NB4 (cell line): ENCODE measurements at regions not wholly inside any gene's neighbourhood (a gene's known extent, or its start where the extent isn't known, plus 50 kb on each side); places are given as distances from the start of the nearest gene placed in this dataset.

Experiments
- DNase-seq: peaks from one replicate; pipeline ENCODE4 v3.0.0; 2010; ENCODE audit warnings: low read depth
- H3K4me3 ChIP-seq: one replicate; pipeline ENCODE4 v1.5.1; 2011; ENCODE audit warnings: mild to moderate bottlenecking, low read depth, low read length, moderate library complexity
- CTCF ChIP-seq: IDR thresholded peaks from one replicate; pipeline ENCODE4 v1.5.1; 2012; ENCODE audit warnings: low read depth, low read length
- MAX ChIP-seq: IDR thresholded peaks from 2 replicates; pipeline ENCODE4 v1.6.1; 2011; ENCODE audit warnings: low read depth, low read length
- MYC ChIP-seq: IDR thresholded peaks from 2 replicates; pipeline ENCODE4 v1.6.1; 2011; ENCODE audit warnings: low read depth, low read length
- POLR2A ChIP-seq: IDR thresholded peaks from 2 replicates; pipeline ENCODE4 v1.6.1; 2011; ENCODE audit warnings: mild to moderate bottlenecking; ENCODE audit not compliant: insufficient read length; ENCODE audit errors: extremely low read depth

GRCh38 chr1:218058730-218059129 lies 226.4 kb upstream of the RRP15 start:
- DNase-seq = no peak
- TF ChIP-seq POLR2A (no peak), CTCF (no peak), MYC (no peak), MAX (no peak)
- no peak overlapping the region for H3K4me3 ChIP-seq

GRCh38 chr1:218064426-218064825 lies 220.7 kb upstream of the RRP15 start:
- no peak for DNase-seq
- no peak overlapping the region for H3K4me3 ChIP-seq
- TF ChIP-seq POLR2A = no peak

GRCh38 chr1:218066332-218066731 lies 218.8 kb upstream of the RRP15 start:
- TF ChIP-seq CTCF (no peak), MAX (no peak), POLR2A (no peak), MYC (no peak)
- H3K4me3 ChIP-seq = no peak overlapping the region
- DNase-seq = no peak

GRCh38 chr1:218068241-218068640 lies 216.9 kb upstream of the RRP15 start:
- H3K4me3 ChIP-seq = no peak overlapping the region
- no peak for TF ChIP-seq MYC
- TF ChIP-seq POLR2A = no peak
- TF ChIP-seq CTCF = no peak
- TF ChIP-seq MAX = no peak
- no peak for DNase-seq

GRCh38 chr1:218069180-218069579 lies 215.9 kb upstream of the RRP15 start:
- no peak for DNase-seq
- TF ChIP-seq MAX (no peak), POLR2A (no peak), MYC (no peak), CTCF (no peak)
- H3K4me3 ChIP-seq = no peak overlapping the region

- no peak for TF ChIP-seq CTCF
- no peak for TF ChIP-seq MAX
- TF ChIP-seq MYC = no peak
- TF ChIP-seq POLR2A = no peak
- no peak overlapping the region for H3K4me3 ChIP-seq
- DNase-seq = no peak
Observed at GRCh38 chr1:218073062-218073461, 212.0 kb upstream of the RRP15 start.
